Astrocyte of the cerebellum (primary cell): ENCODE measurements at regions not wholly inside any gene's neighbourhood (a gene's known extent, or its start where the extent isn't known, plus 50 kb on each side); places are given as distances from the start of the nearest gene placed in this dataset.
"Not testable (repeated sequence)": the region's sequence is repeated elsewhere in the genome, so short reads cannot be mapped to it uniquely, and the experiment has no call there.

ENCODE experiments used
- DNase-seq: peaks from one replicate; pipeline ENCODE4 v3.0.0-alpha.2; 2011; ENCODE audit warnings: low read depth
- H3K4me3 ChIP-seq: 2 replicates; pipeline ENCODE4 v1.5.1; 2011; ENCODE audit warnings: mild to moderate bottlenecking, low read depth, low read length, moderate library complexity
- in situ Hi-C: cut with HindIII; loops from 2 replicates; pipeline ENCODE4 v1.10.0; 2017; ENCODE audit warnings: low sequenced_read_pairs
- TF ChIP-seq, protein P1 (sequence below): IDR thresholded peaks from 2 replicates; pipeline ENCODE4 v1.5.1; 2012; ENCODE audit warnings: low read length, low read depth, moderate library complexity, mild to moderate bottlenecking; ENCODE audit errors: missing control alignments

DNA sequence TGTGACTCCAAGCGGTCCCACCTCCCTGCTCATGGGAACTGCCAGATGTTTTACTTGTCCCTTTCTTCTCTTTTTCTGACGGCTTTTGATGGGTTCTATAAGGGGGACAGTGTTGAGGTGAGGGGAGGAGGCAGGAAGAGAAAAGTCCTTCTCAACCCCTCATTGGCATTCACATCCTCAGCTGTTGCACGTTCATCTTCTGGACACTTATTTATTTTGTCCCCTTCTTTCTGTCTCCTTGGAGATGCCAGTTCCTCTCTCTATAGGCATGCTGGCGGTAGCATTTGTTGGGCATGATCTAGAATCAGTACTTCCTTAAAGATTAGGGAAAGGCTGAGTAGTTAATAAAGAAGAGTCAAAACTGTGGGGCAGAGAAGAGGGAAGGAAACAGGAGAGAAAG, 99.0 kb upstream of the KLHL14 start:
- in situ Hi-C loops = no loop called here
- H3K4me3 ChIP-seq = no peak overlapping the region
- TF ChIP-seq, protein P1, sequence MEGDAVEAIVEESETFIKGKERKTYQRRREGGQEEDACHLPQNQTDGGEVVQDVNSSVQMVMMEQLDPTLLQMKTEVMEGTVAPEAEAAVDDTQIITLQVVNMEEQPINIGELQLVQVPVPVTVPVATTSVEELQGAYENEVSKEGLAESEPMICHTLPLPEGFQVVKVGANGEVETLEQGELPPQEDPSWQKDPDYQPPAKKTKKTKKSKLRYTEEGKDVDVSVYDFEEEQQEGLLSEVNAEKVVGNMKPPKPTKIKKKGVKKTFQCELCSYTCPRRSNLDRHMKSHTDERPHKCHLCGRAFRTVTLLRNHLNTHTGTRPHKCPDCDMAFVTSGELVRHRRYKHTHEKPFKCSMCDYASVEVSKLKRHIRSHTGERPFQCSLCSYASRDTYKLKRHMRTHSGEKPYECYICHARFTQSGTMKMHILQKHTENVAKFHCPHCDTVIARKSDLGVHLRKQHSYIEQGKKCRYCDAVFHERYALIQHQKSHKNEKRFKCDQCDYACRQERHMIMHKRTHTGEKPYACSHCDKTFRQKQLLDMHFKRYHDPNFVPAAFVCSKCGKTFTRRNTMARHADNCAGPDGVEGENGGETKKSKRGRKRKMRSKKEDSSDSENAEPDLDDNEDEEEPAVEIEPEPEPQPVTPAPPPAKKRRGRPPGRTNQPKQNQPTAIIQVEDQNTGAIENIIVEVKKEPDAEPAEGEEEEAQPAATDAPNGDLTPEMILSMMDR = no peak
- no peak for DNase-seq

DNA sequence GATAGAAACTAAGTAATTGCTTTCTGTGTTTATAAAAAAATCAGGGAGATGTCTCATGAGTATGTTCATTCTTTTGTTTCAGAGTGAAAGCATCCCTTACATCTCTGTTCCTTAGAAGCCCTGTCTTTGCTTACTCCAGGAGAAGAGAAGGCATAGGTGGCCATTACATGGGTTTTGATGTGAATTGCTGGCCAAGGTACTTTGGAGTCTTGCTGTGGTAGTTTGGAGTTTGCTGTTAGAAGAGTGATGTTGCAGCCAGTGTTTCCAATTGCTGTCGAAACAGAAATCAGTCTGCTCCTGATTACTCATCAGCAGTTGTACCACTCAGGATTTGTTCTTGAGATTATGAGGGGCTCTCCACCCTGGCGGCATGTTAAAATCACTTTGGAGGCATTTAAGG, 97.8 kb upstream of the KLHL14 start:
- TF ChIP-seq, protein P1 = no peak
- H3K4me3 ChIP-seq = no peak overlapping the region
- in situ Hi-C loops = no loop called here
- no peak for DNase-seq

DNA sequence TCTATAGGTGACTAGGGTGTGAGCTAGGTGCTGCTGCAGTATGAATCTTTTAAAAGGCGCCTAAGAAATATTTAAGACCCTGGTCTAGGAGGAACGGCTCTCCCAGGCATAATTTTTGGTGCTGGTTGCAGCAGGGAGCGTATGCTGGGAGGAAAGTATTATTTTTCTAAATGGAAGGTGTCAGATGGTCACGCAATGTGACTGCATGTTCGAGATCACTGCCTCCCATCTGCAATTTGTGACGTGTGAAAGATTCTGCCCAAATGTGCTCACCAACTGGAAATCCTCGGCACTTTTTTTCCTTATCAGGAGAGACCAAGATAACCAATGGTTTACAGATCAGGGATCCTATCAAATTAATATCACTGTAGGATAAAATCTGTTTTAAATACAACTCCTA, 95.6 kb upstream of the KLHL14 start:
- no peak for DNase-seq

DNA sequence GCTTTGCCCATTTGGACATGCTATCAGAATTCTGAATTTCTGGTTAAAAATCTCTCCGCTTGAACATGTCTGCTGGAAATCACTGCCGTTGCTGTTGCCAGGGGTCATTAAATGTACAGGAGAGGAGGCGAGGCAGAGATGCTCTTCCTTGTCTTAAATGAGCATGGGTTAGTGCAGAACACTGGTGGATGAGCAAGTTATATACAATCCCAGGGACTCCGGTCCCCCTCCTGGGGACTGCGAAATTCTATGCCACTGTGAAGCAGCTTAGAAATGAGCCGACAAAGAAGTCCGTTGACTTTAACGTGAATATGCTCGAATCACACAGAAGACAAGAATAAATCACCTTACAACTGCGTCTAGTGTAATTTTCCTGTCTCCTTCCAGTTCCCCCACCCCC, 95.1 kb upstream of the KLHL14 start:
- TF ChIP-seq, protein P1 = no peak
- DNase-seq = no peak
- H3K4me3 ChIP-seq = no peak overlapping the region
- in situ Hi-C loops = no loop called here

More for the DNA sequence above, 95.6 kb upstream of the KLHL14 start:
- H3K4me3 ChIP-seq = no peak overlapping the region
- in situ Hi-C loops = no loop called here
- TF ChIP-seq, protein P1 = no peak

DNA sequence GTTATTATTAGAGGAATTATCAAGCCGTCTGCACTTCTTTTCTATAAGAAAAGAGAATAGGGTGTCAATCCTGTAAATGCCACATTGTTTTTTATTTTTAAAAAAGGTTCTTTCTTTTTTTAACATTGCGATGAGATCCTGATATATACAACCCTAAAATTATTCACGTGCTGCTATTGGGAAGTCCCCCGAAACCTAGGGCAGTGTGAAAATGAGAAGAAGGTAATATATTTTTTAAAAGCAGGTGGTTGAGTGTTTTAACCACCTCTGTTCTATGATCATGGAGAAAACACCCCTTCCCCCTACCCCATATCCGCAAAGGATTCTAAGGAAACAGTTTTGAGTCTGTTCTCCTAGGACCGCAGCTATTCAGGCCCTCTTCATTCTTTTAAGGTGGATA, 94.5 kb upstream of the KLHL14 start:
- TF ChIP-seq, protein P1 = no peak
- in situ Hi-C loops = no loop called here
- no peak overlapping the region for H3K4me3 ChIP-seq
- DNase-seq = no peak

DNA sequence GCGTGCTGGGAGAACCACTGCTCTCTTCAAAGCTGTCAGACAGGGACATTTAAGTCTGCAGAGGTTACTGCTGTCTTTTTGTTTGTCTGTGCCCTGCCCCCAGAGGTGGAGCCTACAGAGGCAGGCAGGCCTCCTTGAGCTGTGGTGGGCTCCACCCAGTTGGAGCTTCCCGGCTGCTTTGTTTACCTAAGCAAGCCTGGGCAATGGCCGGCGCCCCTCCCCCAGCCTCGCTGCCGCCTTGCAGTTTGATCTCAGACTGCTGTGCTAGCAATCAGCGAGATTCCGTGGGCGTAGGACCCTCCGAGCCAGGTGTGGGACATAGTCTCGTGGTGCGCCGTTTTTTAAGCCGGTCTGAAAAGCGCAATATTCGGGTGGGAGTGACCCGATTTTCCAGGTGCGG, 89.2 kb upstream of the KLHL14 start:
- in situ Hi-C loops, H3K4me3 ChIP-seq, DNase-seq: not testable (repeated sequence)

DNA sequence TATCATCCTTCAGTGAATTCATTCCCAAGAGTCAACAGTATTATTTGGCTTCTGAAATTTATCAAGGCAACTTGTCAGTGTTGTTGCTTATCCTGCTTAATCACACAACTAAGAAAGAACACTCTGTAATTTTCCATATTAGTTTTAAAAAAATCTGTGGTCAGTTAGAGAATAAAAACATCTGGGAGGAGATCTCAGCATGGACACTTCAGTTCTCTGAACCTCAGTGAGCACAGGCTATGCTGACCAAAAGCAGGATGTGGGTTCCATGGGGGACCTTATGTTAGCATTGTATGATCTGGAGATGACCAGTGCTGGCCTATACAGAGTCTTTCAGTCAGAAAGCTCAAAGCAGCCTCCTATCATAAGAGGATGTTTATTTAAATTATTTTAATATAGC, 79.1 kb upstream of the KLHL14 start:
- in situ Hi-C loops = no loop called here
- no peak overlapping the region for H3K4me3 ChIP-seq
- peak; percentile 59 for DNase-seq
- TF ChIP-seq, protein P1 = no peak
